ENCODE measurements at regions not wholly inside any gene's neighbourhood (a gene's known extent, or its start where the extent isn't known, plus 50 kb on each side); places are given as distances from the start of the nearest gene placed in this dataset.
"Not testable (repeated sequence)": the region's sequence is repeated elsewhere in the genome, so short reads cannot be mapped to it uniquely, and the experiment has no call there.

DNA sequence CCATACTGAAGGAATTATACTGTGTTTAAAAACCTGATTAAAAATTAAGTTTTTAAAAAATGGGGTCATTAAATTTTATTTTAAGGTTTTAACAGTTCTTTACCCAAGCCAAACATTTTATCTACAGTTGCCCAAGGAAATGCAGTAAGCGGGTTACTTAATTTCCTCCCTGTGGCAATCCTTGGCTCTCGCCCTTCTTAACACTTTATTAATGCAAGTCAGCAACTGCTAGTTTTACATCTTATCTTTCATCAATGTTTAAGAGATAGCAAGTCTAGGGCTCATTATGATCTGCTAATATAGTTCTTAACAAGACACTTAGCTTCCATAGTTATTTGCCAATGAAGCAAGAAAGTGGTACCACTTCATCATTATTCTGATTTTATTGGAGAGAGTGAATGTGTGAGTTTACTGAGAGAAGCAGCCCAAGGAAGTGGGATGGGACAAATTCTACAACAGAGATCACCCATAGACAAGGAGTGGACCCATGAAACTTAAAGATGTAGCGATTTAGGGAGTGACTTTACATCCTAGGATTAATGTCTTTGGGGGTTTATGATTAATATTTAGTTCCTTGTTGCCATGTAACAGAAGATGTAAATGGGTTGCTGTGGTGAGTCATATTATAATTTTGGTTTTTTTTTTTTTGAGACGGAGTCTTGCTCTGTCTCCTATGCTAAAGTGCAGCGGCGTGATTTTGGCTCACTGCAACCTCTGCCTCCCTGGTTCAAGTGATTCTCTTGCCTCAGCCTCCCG lies 1556.1 kb downstream of the SPATA31A7 start:
- H2AK9ac ChIP-seq (replicated peaks; ENCODE audit: low read depth, low read length, poor library complexity); H3K23ac ChIP-seq (ENCODE audit: low read depth, low read length); H3K56ac ChIP-seq (ENCODE audit: extremely low read depth, insufficient read depth, low read length); H3K4me3 ChIP-seq (ENCODE audit: insufficient read depth, low read depth, low read length); H2BK120ac ChIP-seq (ENCODE audit: low read depth, low read length); H2BK5ac ChIP-seq (ENCODE audit: low read depth, low read length, poor library complexity, severe bottlenecking); BruUV-seq (replicated peaks); H3K79me1 ChIP-seq (ENCODE audit: low read depth in 1 of 2, low read length in 2 of 2); H4K20me1 ChIP-seq (ENCODE audit: insufficient read depth, low read length); dilution Hi-C loops (cut with HindIII; ENCODE audit: low sequenced_read_pairs, unreplicated experiment); H3K36me3 ChIP-seq (ENCODE audit: control insufficient read depth, insufficient read depth, low read length); POLR2A ChIA-PET (ENCODE audit: unreplicated experiment); in situ Hi-C loops (cut with MboI; ENCODE audit: low sequenced_read_pairs); H2AK5ac ChIP-seq (ENCODE audit: low read depth, low read length); H2BK20ac ChIP-seq (ENCODE audit: low read depth, low read length); H3K4ac ChIP-seq (ENCODE audit: low read depth, low read length); H3K4me1 ChIP-seq (ENCODE audit: control insufficient read depth, insufficient read depth, low read length); H3K14ac ChIP-seq (replicated peaks; ENCODE audit: low read depth, low read length); H3K9me3 ChIP-seq (ENCODE audit: control insufficient read depth, insufficient read depth, low read length); H4K5ac ChIP-seq (ENCODE audit: low read depth, low read length); DNase-seq; intact Hi-C loops (cut with micrococcal nuclease); H3K9me1 ChIP-seq (ENCODE audit: insufficient read depth, low read length); ATAC-seq (ENCODE audit: low read depth); H3K27ac ChIP-seq (ENCODE audit: insufficient read depth, low read length); H4K8ac ChIP-seq (ENCODE audit: low read depth in 2 of 2, low read length in 2 of 2); H3K18ac ChIP-seq (ENCODE audit: low read depth, low read length); H2BK15ac ChIP-seq (ENCODE audit: low read depth, low read length); H4K91ac ChIP-seq (ENCODE audit: insufficient read depth, low read depth, low read length); H3K27me3 ChIP-seq (ENCODE audit: control insufficient read depth, insufficient read depth, low read length); H3K4me2 ChIP-seq (ENCODE audit: low read depth, low read length); H2AFZ ChIP-seq (replicated peaks; ENCODE audit: low read length, poor library complexity); H3K9ac ChIP-seq (ENCODE audit: low read depth, low read length); CTCF ChIA-PET: not testable (repeated sequence)
- WGBS, 2 experiments (ENCODE audit: extremely low coverage in 2 of 2, insufficient read length in 1 of 2), result no CpG with 5 or more reads among the region's 7 CpGs

All from IMR-90 (cell line).